Kidney (tissue), 13 donors: ENCODE measurements at regions not wholly inside any gene's neighbourhood (a gene's known extent, or its start where the extent isn't known, plus 50 kb on each side); places are given as distances from the start of the nearest gene placed in this dataset.

Source experiments
- DNase-seq, 5 donors: peaks; one replicate each; pipeline ENCODE4 v3.0.0-alpha.2; 2013 to 2020
- FAIRE-seq: peaks from 2 replicates; lab custom pipeline; 2012; peaks lifted over from hg19 to GRCh38; lab: Jason Lieb, UNC
- H3K27ac ChIP-seq, 2 donors: one replicate each; pipeline ENCODE4 v1.7.0; 2013; ENCODE audit warnings: low read depth in 2 of 2, low read length in 2 of 2, inconsistent platforms in 1 of 2
- H3K27me3 ChIP-seq: one replicate; pipeline ENCODE4 v1.7.1; 2013; ENCODE audit warnings: low read length, inconsistent platforms; ENCODE audit not compliant: control insufficient read depth, insufficient read depth
- H3K36me3 ChIP-seq, 3 donors: one replicate each; pipeline versions ENCODE4 v1.7.0 to v1.7.1; 2013; ENCODE audit warnings: low read length in 3 of 3, control low read depth in 1 of 3, inconsistent platforms in 1 of 3; ENCODE audit not compliant: insufficient read depth in 3 of 3, control insufficient read depth in 2 of 3
- H3K4me1 ChIP-seq, 3 donors: one replicate each; pipeline versions ENCODE4 v1.7.0 to v1.7.1; 2013; ENCODE audit warnings: low read length in 3 of 3, inconsistent platforms in 1 of 3, low read depth in 1 of 3; ENCODE audit not compliant: control insufficient read depth in 2 of 3, insufficient read depth in 2 of 3
- H3K4me3 ChIP-seq, 3 donors: one replicate each; pipeline versions ENCODE4 v1.7.0 to v1.8.1; 2013; ENCODE audit warnings: low read length in 3 of 3, control low read depth in 1 of 3, inconsistent platforms in 1 of 3
- H3K9ac ChIP-seq, 3 donors: one replicate each; pipeline versions ENCODE4 v1.7.0 to v1.7.1; 2013; ENCODE audit warnings: low read length in 3 of 3, control low read depth in 1 of 3, inconsistent platforms in 1 of 3
- H3K9me3 ChIP-seq, 3 donors: one replicate each; pipeline versions ENCODE4 v1.7.0 to v1.7.1; 2013; ENCODE audit warnings: low read length in 3 of 3, control low read depth in 1 of 3, inconsistent platforms in 1 of 3; ENCODE audit not compliant: control insufficient read depth in 2 of 3, insufficient read depth in 1 of 3
- intact Hi-C: fragments of 100-400 bp; cut with DNase I; formaldehyde crosslinking; loops from one replicate; pipeline ENCODE4 v1.11.1; 2022
- TF ChIP-seq, protein P1 (sequence below): IDR thresholded peaks from 3 replicates; pipeline ENCODE4 v1.5.1; 2012; ENCODE audit warnings: mild to moderate bottlenecking, moderate library complexity, borderline replicate concordance; ENCODE audit not compliant: insufficient read depth; ENCODE audit errors: extremely low read depth
- donor health status: control.
- donor health status: control.
- donor health status: control.
- donor health status: control.
- donor health status: control.
- donor health status: DM: yes; HTN: yes; CAD: no.
- donor health status: Normal renal cell carcinoma (clear cell type).

DNA sequence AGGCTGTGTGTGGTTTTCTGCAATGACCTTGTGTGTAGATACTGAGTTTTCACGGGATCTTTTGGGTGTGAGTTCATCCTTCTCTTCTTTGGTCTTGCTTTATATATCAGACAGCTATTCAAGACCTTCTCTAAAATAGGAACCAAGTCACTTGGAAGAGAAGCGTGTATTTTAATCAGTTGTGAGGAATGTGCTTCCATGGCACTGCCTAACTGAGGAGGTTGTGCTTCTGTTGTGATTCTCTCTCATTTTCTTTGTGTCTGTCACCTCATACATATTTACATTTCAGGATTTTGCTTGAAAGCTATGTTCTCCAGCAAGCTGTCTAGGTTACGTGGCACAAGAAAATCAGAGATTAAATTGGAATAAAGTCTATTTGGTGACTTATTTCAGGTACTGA is 428.7 kb downstream of the QKI start:
- intact Hi-C loops = no loop called here
- Histone ChIP-seq H3K36me3 (no peaks in the 10 kb centered on the region), H3K4me1 (no peaks in the 10 kb centered on the region), H3K27ac (no peak overlapping the region), H3K4me3 (no peak overlapping the region), H3K27me3 (no peaks in the 10 kb centered on the region), H3K9me3 (peaks cover 0 to 8% (median 0%) of the 10 kb centered on the region in 3 donors), H3K9ac (no peak overlapping the region)
- no peak for FAIRE-seq
- DNase-seq = no peak
- TF ChIP-seq, protein P1, sequence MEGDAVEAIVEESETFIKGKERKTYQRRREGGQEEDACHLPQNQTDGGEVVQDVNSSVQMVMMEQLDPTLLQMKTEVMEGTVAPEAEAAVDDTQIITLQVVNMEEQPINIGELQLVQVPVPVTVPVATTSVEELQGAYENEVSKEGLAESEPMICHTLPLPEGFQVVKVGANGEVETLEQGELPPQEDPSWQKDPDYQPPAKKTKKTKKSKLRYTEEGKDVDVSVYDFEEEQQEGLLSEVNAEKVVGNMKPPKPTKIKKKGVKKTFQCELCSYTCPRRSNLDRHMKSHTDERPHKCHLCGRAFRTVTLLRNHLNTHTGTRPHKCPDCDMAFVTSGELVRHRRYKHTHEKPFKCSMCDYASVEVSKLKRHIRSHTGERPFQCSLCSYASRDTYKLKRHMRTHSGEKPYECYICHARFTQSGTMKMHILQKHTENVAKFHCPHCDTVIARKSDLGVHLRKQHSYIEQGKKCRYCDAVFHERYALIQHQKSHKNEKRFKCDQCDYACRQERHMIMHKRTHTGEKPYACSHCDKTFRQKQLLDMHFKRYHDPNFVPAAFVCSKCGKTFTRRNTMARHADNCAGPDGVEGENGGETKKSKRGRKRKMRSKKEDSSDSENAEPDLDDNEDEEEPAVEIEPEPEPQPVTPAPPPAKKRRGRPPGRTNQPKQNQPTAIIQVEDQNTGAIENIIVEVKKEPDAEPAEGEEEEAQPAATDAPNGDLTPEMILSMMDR = no peak

DNA sequence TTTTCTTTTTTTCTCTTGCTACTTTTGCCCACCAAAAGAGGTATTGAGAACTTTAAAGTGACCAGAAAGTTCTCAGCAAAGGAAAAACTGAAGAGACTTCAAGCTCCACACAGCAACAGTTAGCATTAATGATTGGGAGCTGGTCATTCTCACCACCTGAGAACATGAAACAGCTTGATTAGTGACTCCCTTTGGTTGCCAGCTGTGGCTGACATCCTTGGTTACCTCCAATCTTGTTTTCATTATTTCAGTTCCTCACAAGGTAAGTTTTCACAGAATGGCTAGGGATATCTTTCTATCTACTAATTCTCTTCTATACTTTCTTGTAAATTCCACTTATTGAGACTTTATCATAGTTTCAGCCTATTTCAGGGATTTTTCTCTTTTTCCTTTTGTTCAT is 427.9 kb downstream of the QKI start:
- no peak overlapping the region for H3K27ac ChIP-seq
- no peaks in the 10 kb centered on the region for H3K36me3 ChIP-seq
- TF ChIP-seq, protein P1 = no peak
- H3K9ac ChIP-seq = no peak overlapping the region
- peaks cover 0 to 8% (median 0%) of the 10 kb centered on the region in 3 donors for H3K9me3 ChIP-seq
- no peak for FAIRE-seq
- no peaks in the 10 kb centered on the region for H3K27me3 ChIP-seq
- H3K4me3 ChIP-seq = no peak overlapping the region
- intact Hi-C loops = no loop called here
- H3K4me1 ChIP-seq = peaks cover 0 to 5% (median 0%) of the 10 kb centered on the region in 3 donors
- no peak for DNase-seq

DNA sequence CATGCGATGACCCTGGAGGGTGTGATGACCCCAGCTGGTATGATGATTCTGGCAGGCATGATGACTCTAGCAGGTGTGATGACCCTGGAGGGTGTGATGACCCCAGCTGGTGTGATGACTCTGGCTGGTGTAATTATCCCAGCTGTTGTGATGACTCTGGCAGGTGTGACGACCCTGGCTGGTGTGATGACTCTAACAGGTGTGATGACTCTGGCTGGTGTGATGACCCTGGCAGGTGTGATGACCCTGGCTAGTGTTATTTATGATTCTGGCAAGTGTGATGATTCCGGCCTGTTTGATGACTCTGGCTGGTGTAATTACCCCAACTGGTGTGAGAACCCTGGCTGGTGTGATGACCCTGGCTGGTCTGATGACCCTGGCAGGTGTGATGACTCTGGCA is 427.2 kb downstream of the QKI start:
- Histone ChIP-seq H3K9ac (no peak overlapping the region), H3K36me3 (no peaks in the 10 kb centered on the region), H3K27me3 (no peaks in the 10 kb centered on the region), H3K4me1 (peaks cover 0 to 5% (median 0%) of the 10 kb centered on the region in 3 donors), H3K27ac (no peak overlapping the region), H3K9me3 (peaks cover 0 to 8% (median 0%) of the 10 kb centered on the region in 3 donors), H3K4me3 (no peak overlapping the region)
- DNase-seq (no peak), FAIRE-seq (no peak)
- intact Hi-C loops = no loop called here
- TF ChIP-seq, protein P1 = no peak

DNA sequence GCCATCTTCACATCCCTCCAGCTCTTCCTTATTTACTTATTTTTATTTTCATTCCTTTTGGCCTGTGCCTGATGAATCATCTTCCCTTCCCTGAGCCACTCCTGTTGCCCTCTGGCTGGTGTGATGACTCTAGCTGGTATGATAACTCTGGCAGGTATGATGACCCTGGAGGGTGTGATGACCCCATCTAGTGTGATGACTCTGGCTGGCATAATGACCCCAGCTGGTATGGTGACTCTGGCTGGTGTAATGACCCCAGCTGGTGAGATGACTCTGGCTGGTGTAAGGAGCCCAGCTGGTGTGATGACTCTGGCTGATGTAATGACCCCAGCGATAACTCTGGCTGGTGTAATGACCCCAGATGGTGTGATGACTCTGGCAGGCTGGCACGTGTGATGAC is 426.8 kb downstream of the QKI start:
- TF ChIP-seq, protein P1 = no peak
- no peak for FAIRE-seq
- Histone ChIP-seq H3K4me3 (no peak overlapping the region), H3K9ac (no peak overlapping the region), H3K36me3 (no peaks in the 10 kb centered on the region), H3K9me3 (peaks cover 0 to 8% (median 0%) of the 10 kb centered on the region in 3 donors), H3K27me3 (no peaks in the 10 kb centered on the region), H3K27ac (no peak overlapping the region), H3K4me1 (peaks cover 0 to 5% (median 0%) of the 10 kb centered on the region in 3 donors)
- intact Hi-C loops = no loop called here
- DNase-seq = no peak
